GM21526 (cell line): ENCODE measurements at regions not wholly inside any gene's neighbourhood (a gene's known extent, or its start where the extent isn't known, plus 50 kb on each side); places are given as distances from the start of the nearest gene placed in this dataset.
"Not testable (repeated sequence)": the region's sequence is repeated elsewhere in the genome, so short reads cannot be mapped to it uniquely, and the experiment has no call there.

Experiments used
- ATAC-seq: cut with Tn5 transposase; IDR thresholded peaks from one replicate; pipeline ENCODE4 v1.9.1; 2021; ENCODE audit warnings: moderate library complexity; ENCODE audit not compliant: unreplicated experiment, low FRiP score

DNA sequence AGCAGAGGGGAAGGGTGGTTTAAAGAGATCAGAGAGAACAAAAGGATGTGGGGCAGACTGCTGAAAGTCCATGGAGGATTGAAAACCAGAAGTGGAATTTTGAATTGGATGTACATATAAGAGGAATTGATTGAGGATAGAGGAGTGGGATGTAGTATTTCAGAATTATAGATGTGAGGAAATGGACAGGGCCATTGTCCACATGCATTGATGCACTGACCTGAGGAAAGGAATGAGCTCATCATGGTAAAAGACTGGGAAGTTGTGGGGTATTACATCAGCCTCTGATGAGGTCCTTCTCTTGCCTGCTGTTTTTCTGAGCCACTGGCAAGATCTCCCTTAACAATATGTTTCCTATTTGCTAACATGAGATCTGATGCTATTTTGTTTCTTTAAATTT lies 365.7 kb upstream of the FANCL start:
- ATAC-seq = no peak

DNA sequence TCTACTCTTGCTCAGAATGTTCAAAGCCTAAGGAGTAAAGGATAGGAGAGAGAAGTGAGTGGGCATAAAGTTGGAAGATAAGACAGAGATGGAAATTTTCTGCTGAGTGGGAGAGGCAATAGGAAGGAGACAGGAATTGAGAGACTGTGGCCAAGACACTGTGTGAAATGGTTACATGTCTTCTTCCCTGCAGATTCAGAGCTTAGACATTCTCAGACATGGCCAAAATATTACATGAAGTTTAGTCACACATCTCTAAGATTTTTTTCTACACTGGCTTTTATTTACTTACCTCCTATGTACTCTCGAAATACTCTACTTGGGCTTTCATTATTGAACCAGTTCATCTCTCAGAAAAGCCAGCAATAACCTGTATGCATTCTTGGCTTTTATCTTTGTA lies 363.0 kb upstream of the FANCL start:
- ATAC-seq = no peak

DNA sequence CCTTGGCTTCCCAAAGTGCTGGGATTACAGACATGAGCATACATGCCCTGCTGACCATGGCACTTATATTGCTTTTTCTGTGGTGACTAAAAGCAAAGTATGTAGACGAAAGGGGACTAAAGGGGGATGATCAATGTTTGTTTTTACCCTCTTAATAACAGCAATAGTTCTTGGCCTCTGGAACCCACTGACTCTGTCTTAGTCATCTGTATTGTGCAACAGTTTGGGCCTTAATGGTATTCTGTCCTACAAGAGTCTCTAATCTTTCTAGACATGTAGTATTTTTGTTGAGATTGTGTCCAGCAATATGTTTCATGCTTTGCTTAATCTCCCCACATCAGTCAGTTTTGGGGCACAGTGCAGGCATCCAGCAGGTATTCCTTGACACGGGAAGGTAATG lies 359.9 kb upstream of the FANCL start:
- ATAC-seq = no peak

GRCh38 chr2:58598171-58598570 lies 357.0 kb upstream of the FANCL start:
- no peak for ATAC-seq

- no peak for ATAC-seq
Measured at GRCh38 chr2:58595714-58596113, 354.6 kb upstream of the FANCL start.

DNA sequence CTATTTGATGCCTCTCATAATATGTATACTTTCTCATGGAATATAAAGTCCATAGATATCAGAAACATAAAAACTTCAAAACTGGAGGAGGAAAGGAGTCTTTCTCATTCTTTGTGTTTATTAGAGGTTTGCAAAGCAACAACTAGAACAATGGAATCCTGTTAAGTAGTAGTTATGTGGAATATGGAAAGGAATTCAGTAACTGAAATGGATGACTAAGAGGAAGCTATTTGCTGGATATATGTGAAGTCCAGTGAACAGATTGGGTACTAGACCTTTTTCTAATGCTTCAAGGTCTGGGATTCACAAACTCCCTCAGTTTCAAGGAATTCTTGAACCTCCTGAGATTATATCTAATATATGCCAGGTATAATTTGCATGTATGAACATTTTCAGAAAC lies 353.6 kb upstream of the FANCL start:
- no peak for ATAC-seq

DNA sequence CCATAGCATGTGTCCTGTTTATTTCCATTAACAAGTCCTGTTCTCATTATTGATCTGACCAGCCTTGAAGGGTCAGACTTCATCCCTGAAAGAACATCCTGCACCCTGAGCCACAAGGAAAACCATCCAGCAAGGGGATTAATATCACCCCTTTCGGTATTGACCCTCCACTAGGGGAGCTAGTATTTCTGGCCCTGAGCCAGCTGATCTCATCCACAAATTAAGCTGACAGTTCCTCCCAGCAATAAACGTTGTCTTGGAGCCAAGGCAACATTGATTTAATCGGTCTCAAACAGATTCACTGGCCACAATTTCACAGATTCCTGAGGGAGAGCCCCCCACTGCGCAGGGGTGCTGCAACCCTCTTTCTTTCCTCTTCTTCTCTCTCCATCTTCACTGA lies 353.1 kb upstream of the FANCL start:
- ATAC-seq = no peak

- ATAC-seq = not testable (repeated sequence)
Measured at GRCh38 chr2:58586178-58586577, 345.1 kb upstream of the FANCL start.

- ATAC-seq = no peak
Measured at GRCh38 chr2:58585233-58585632, 344.1 kb upstream of the FANCL start.

GRCh38 chr2:58584606-58585118 lies 343.5 kb upstream of the FANCL start:
- ATAC-seq = no peak

- ATAC-seq = no peak
Measured at GRCh38 chr2:58578276-58578675, 337.2 kb upstream of the FANCL start.

DNA sequence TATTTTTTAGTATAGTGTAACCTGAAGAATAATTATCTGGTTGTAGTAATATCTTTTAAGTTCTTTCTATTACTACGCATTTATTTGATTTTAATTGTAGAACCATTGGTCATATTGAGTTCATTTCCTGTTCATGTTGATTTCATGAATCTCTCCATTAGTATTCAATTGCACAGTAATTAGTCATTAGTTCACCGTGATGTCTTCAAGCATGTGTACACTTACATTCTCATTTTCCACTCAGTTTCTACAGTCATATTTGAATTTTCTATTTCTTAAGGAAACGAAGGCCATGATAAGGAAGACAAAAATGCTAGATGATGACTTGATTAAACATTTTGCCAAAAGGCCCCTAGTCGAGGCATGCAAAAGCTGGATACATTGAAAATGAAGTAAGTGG lies 333.7 kb upstream of the FANCL start:
- ATAC-seq = no peak

DNA sequence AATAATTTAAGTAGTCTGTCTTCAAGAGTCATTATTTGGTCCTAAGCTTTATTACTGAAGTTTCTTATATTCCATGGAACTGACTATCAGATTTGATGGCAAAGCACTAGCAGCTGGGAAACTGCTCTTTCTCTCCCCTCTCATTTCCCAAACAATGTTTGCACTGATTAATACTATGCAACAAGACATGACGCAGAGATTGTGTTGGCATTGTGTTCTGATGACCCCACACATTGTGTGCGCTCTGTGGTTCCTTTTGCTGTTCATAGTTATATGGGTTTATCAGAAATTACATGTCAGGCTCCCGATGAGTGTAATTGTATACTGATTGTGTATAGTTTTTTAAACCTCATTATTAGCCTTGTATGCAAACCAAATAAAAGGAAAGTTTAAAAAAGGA lies 331.6 kb upstream of the FANCL start:
- no peak for ATAC-seq

DNA sequence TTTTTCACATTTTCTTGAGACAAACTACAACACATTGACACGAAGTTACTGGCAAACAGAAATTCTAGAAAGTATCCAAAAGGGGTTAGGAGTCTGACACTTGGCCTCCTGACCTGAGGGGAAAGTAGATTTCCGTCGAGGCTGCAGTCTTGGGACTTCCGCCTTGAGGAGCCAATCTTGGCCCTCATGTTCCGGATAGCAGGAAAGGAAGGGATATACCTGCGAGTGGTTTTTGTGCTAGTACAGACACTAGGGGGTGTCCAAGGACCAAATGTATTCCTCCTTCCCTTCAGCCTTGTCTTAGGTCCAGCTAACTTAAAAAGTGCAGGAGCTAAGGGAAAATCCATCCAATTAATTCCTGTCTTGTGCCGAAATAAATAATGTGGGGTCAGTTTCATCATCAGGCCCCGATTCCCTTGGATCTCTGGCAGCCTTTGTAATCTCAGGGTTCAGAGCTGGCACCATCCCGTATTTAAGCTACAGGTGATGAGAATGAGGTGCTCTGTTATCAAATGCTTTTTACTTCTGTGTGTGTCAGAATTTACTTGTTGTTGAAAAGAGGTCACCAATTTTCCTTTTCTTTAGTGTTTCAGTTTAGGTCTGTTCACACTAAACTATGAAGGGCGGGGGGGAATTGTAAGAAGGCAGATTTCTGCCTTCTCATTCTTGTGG lies 330.2 kb upstream of the FANCL start:
- ATAC-seq = peak; percentile 87

DNA sequence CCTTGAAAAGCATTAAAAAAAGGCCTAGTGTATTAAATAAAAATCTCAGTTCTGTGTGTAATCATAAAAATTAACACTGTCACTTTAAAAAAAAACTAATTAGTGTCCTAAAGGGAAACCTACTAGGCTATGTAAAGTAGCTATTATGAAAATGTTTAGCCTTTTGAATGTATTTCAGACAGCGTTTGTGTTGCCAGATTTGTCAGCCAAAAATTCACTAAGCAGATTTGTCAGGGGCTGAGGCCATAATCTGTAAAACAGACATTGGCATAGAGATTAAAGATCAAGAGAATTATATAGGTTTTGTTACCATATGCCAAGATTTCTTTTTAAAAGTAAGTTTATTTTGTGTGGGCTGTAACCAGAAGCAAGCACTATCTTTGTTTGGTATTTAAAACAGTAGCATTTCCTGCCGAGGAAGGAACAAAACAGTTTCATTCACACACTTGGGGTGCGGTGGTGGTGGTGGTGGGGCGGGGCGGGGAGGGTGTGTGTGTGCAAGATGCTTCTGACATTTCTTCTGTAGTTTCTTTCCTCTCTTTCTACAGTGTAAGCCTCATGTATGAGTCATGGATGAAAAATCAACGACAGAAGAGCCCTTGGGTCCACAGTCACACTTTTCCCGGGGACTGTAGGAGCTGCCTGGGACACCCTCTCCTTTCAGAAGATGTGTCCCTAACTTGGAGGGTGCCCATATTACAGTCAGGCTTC lies 328.5 kb upstream of the FANCL start:
- ATAC-seq = peak; percentile 66

DNA sequence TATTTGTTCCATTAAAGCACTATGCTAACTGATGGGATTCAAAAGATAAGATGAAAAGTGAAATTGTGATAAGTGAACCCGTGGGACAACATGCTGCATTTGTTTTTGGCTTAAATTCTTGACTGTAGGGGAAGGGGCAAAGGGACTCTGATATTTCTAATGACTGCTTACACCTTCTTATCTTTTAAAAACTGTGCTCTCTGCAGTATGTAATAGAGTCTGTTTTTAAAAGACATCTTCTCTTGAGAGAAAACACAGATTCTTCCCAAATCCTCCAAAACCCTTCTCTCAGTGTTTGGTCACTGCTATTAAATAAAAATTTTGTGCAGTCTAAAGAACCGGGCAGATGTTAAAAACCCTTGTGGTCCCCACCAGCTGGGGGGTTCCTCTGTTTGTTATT lies 327.8 kb upstream of the FANCL start:
- ATAC-seq = no peak

DNA sequence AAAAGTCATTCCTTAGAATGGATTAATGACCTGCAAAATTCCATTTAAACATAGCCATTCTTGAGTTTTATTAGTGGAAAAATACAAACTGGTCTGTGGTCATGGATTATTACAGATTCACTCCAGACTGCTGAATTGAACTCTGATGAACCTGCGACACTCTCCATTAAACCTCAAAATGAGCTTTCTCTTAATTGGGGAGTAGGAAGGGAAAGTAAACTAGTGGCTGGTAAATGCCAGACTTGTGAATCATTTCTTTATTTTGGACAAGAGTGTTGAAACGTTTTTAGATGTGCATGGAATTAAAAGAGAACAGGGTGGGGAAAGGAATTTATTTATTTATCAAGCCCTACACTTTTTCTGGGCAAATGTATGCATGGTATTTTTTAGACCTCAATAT lies 321.2 kb upstream of the FANCL start:
- ATAC-seq = no peak

DNA sequence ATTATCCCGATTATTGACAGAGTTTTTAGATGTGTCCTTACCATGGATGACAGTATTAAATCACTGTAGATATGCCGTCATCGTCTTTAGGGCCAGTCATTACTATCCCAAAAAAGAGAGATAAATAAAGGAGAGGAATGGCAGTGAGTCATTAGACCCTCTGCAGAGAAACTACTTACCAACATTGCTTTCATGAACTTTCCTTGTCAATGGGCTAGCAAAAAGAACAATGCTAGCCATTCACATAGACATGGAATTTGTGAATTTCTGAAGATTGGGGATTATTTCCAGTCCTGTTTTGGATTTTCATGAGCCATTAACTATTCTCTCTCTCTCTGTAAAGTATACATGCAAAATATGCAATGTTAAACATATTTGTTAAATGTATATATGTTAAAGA lies 319.4 kb upstream of the FANCL start:
- no peak for ATAC-seq

DNA sequence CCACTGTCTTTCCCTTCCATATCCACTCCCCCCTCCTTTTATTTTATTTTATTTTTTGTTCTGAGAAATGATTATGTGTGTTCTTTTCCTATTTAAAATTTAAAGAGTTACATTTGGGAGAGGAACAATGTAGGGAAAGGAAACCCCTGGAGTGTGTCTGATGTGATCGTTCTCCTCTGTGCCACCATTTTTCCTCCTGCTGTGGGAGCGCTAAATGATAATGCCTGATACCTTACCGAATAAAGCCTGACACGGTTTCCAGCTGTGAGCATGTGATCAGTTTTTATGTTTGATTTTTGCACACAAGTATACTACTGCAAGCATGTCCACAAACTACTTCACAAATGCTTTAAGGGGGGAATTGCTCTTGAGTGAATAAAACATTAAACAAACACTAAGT lies 317.8 kb upstream of the FANCL start:
- no peak for ATAC-seq

- no peak for ATAC-seq
Measured at GRCh38 chr2:58557176-58557575, 316.1 kb upstream of the FANCL start.

DNA sequence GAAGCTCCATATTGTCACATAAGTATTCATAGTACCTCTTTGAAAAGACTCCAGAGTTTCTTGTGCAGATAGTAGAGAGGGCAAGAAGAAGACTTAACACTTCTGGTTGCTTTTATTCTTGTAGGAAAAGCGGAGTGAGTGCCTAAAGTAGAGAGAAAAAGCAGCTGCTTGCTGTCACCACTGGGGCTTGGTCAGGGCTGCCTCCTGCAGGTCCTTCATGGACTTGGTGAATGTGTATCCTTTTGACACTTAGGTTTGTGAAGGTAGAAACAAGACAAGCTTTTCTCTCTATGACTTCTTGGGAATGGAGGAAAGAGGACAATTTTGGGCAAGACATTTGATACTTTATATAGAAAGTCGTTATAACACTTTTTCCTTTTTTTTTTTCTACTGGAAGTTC lies 312.8 kb upstream of the FANCL start:
- ATAC-seq = no peak

GRCh38 chr2:58553522-58553921 lies 312.4 kb upstream of the FANCL start:
- ATAC-seq = no peak
